GM20000 (cell line): ENCODE measurements at regions not wholly inside any gene's neighbourhood (a gene's known extent, or its start where the extent isn't known, plus 50 kb on each side); places are given as distances from the start of the nearest gene placed in this dataset.

Source experiments
- DNase-seq: peaks from one replicate; pipeline ENCODE4 v3.0.0; 2012; ENCODE audit warnings: low spot score
- CTCF ChIP-seq: IDR thresholded peaks from 2 replicates; pipeline ENCODE4 v1.5.1; 2012; ENCODE audit warnings: mild to moderate bottlenecking, control low read depth; ENCODE audit errors: extremely low read depth, missing control alignments

GRCh38 chr11:113549061-113549460 is 73.9 kb upstream of the DRD2 start:
- no peak for TF ChIP-seq CTCF
- no peak for DNase-seq

- no peak for DNase-seq
Measured at GRCh38 chr11:113547739-113548138, 72.5 kb upstream of the DRD2 start.

GRCh38 chr11:113546757-113547507 is 71.7 kb upstream of the DRD2 start:
- no peak for TF ChIP-seq CTCF
- no peak for DNase-seq

More at GRCh38 chr11:113547739-113548138, 72.5 kb upstream of the DRD2 start:
- TF ChIP-seq CTCF: no peak

GRCh38 chr11:113542420-113542819 is 67.2 kb upstream of the DRD2 start:
- DNase-seq: no peak
- TF ChIP-seq CTCF: no peak

GRCh38 chr11:113540416-113541330 is 65.5 kb upstream of the DRD2 start:
- TF ChIP-seq CTCF: no peak
- DNase-seq: no peak

- no peak for DNase-seq
- TF ChIP-seq CTCF: no peak
Measured at GRCh38 chr11:113538451-113539412, 63.5 kb upstream of the DRD2 start.
